OCI-LY3 (cell line): ENCODE measurements at regions not wholly inside any gene's neighbourhood (a gene's known extent, or its start where the extent isn't known, plus 50 kb on each side); places are given as distances from the start of the nearest gene placed in this dataset.

Experiments
- EZH2phosphoT487 ChIP-seq: fragments of 200-600 bp; shearing (Covaris generic); IDR thresholded peaks from 2 replicates; pipeline ENCODE4 v1.6.1; 2018; ENCODE audit warnings: antibody characterized with exemption, mixed run types, low read depth
- TF ChIP-seq, protein P1 (sequence below): fragments of 200-600, 300-600 bp; sonication (generic); IDR thresholded peaks from 2 replicates; pipeline ENCODE4 v1.5.1; 2014; ENCODE audit warnings: antibody characterized with exemption, low read length, low read depth

- TF ChIP-seq, protein P1, sequence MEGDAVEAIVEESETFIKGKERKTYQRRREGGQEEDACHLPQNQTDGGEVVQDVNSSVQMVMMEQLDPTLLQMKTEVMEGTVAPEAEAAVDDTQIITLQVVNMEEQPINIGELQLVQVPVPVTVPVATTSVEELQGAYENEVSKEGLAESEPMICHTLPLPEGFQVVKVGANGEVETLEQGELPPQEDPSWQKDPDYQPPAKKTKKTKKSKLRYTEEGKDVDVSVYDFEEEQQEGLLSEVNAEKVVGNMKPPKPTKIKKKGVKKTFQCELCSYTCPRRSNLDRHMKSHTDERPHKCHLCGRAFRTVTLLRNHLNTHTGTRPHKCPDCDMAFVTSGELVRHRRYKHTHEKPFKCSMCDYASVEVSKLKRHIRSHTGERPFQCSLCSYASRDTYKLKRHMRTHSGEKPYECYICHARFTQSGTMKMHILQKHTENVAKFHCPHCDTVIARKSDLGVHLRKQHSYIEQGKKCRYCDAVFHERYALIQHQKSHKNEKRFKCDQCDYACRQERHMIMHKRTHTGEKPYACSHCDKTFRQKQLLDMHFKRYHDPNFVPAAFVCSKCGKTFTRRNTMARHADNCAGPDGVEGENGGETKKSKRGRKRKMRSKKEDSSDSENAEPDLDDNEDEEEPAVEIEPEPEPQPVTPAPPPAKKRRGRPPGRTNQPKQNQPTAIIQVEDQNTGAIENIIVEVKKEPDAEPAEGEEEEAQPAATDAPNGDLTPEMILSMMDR, result no peak
- no peak for TF ChIP-seq EZH2phosphoT487
Observed at GRCh38 chr5:167336161-167336560, 955.3 kb upstream of the WWC1 start.
